HG03159 (cell line): ENCODE measurements at regions not wholly inside any gene's neighbourhood (a gene's known extent, or its start where the extent isn't known, plus 50 kb on each side); places are given as distances from the start of the nearest gene placed in this dataset.
"Not testable (repeated sequence)": the region's sequence is repeated elsewhere in the genome, so short reads cannot be mapped to it uniquely, and the experiment has no call there.

ENCODE experiments used
- ATAC-seq: cut with Tn5 transposase; IDR thresholded peaks from one replicate; pipeline ENCODE4 v1.9.1; 2021; ENCODE audit warnings: mild to moderate bottlenecking, moderate library complexity; ENCODE audit not compliant: unreplicated experiment

- no peak for ATAC-seq
Measured at GRCh38 chr4:103499094-103499493, 220.7 kb downstream of the TACR3 start.

GRCh38 chr4:103498161-103499070 is 221.4 kb downstream of the TACR3 start:
- peak; percentile 86 for ATAC-seq

GRCh38 chr4:103497692-103498091 is 222.1 kb downstream of the TACR3 start:
- ATAC-seq = peak; percentile 35

GRCh38 chr4:103496800-103497199 is 223.0 kb downstream of the TACR3 start:
- ATAC-seq = no peak

- no peak for ATAC-seq
Measured at GRCh38 chr4:103493450-103494159, 226.2 kb downstream of the TACR3 start.

GRCh38 chr4:103485296-103485695 is 234.5 kb downstream of the TACR3 start:
- not testable (repeated sequence) for ATAC-seq

GRCh38 chr4:103484521-103484920 is 235.3 kb downstream of the TACR3 start:
- no peak for ATAC-seq

GRCh38 chr4:103482893-103483292 is 236.9 kb downstream of the TACR3 start:
- ATAC-seq = no peak

- ATAC-seq = no peak
Measured at GRCh38 chr4:103482471-103482870, 237.3 kb downstream of the TACR3 start.

GRCh38 chr4:103478734-103479133 is 241.1 kb downstream of the TACR3 start:
- ATAC-seq = no peak

GRCh38 chr4:103478210-103478609 is 241.6 kb downstream of the TACR3 start:
- ATAC-seq = no peak

GRCh38 chr4:103457566-103457965 is 259.4 kb upstream of the CENPE start:
- no peak for ATAC-seq

GRCh38 chr4:103451341-103451740 is 253.2 kb upstream of the CENPE start:
- ATAC-seq = no peak

- no peak for ATAC-seq
Measured at GRCh38 chr4:103450693-103451092, 252.6 kb upstream of the CENPE start.

GRCh38 chr4:103449296-103450023 is 251.3 kb upstream of the CENPE start:
- no peak for ATAC-seq

- ATAC-seq = no peak
Measured at GRCh38 chr4:103445377-103445776, 247.2 kb upstream of the CENPE start.

- no peak for ATAC-seq
Measured at GRCh38 chr4:103443324-103443723, 245.2 kb upstream of the CENPE start.

GRCh38 chr4:103429283-103429682 is 231.1 kb upstream of the CENPE start:
- peak; percentile 73 for ATAC-seq

- no peak for ATAC-seq
Measured at GRCh38 chr4:103425406-103425805, 227.3 kb upstream of the CENPE start.

- no peak for ATAC-seq
Measured at GRCh38 chr4:103424853-103425252, 226.7 kb upstream of the CENPE start.

GRCh38 chr4:103423261-103423660 is 225.1 kb upstream of the CENPE start:
- no peak for ATAC-seq
